BLaER1 (cell line): ENCODE measurements at regions not wholly inside any gene's neighbourhood (a gene's known extent, or its start where the extent isn't known, plus 50 kb on each side); places are given as distances from the start of the nearest gene placed in this dataset.
"Not testable (repeated sequence)": the region's sequence is repeated elsewhere in the genome, so short reads cannot be mapped to it uniquely, and the experiment has no call there.

Source experiments
- H3K27ac ChIP-seq: shearing (Covaris generic); formaldehyde crosslinking; 2 replicates; pipeline ENCODE4 v1.8.1; 2022
- H3K27me3 ChIP-seq: shearing (Covaris generic); formaldehyde crosslinking; 2 replicates; pipeline ENCODE4 v1.8.1; 2022
- H3K36me3 ChIP-seq: shearing (Covaris generic); formaldehyde crosslinking; 2 replicates; pipeline ENCODE4 v1.8.1; 2022
- H3K4me1 ChIP-seq: shearing (Covaris generic); formaldehyde crosslinking; 2 replicates; pipeline ENCODE4 v1.8.1; 2022
- H3K4me2 ChIP-seq: shearing (Covaris generic); formaldehyde crosslinking; 2 replicates; pipeline ENCODE4 v1.8.1; 2022
- H3K4me3 ChIP-seq: shearing (Covaris generic); formaldehyde crosslinking; 2 replicates; pipeline ENCODE4 v1.8.1; 2022
- H3K9ac ChIP-seq: shearing (Covaris generic); formaldehyde crosslinking; 2 replicates; pipeline ENCODE4 v1.8.1; 2022
- H3K9me3 ChIP-seq: shearing (Covaris generic); formaldehyde crosslinking; 2 replicates; pipeline ENCODE4 v1.8.1; 2022
- H4K20me1 ChIP-seq: shearing (Covaris generic); formaldehyde crosslinking; 2 replicates; pipeline ENCODE4 v1.8.1; 2022
- Cebpa-rat ChIP-seq: shearing (Covaris generic); IDR thresholded peaks from 2 replicates; pipeline ENCODE4 v1.8.1; 2022

GRCh38 chr5:100043475-100043874, 491.7 kb upstream of the FAM174A start:
- Histone ChIP-seq H3K4me1 (no peaks in the 10 kb centered on the region), H3K9ac (no peak overlapping the region), H3K36me3 (no peaks in the 10 kb centered on the region), H3K4me3 (no peak overlapping the region), H3K27me3 (no peaks in the 10 kb centered on the region), H4K20me1 (no peaks in the 10 kb centered on the region), H3K27ac (no peak overlapping the region), H3K4me2 (no peak overlapping the region), H3K9me3 (no peaks in the 10 kb centered on the region)
- TF ChIP-seq Cebpa-rat, result no peak

- H3K4me1 ChIP-seq, result no peaks in the 10 kb centered on the region
Observed at GRCh38 chr5:100026606-100027005, 508.6 kb upstream of the FAM174A start.

DNA sequence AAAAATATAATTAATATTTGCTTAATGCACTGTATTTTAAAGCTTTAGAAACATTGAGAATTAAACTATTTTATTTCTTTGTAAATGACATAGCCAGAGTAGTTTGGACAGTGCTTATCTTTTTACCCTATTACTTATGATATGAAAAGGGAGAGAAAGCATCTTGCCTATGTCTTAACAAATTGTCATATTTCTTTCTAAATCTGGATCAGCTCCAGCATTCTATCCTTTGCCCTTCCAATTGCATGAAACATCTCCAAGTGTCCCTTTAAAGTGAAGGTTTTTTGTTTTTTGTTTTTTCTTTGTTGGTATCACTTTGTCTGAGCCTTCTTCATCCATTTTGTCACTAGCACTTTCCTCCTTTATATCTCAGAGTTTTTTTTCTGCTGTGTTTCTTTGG, 511.6 kb upstream of the FAM174A start:
- Histone ChIP-seq H3K27ac (no peak overlapping the region), H3K4me3 (no peak overlapping the region), H3K9me3 (no peaks in the 10 kb centered on the region), H3K36me3 (no peaks in the 10 kb centered on the region), H3K27me3 (no peaks in the 10 kb centered on the region), H3K9ac (no peak overlapping the region), H4K20me1 (no peaks in the 10 kb centered on the region), H3K4me2 (no peak overlapping the region), H3K4me1 (no peaks in the 10 kb centered on the region)
- TF ChIP-seq Cebpa-rat, result no peak

More at GRCh38 chr5:100026606-100027005, 508.6 kb upstream of the FAM174A start:
- no peaks in the 10 kb centered on the region for H3K36me3 ChIP-seq
- H4K20me1 ChIP-seq, result no peaks in the 10 kb centered on the region
- no peaks in the 10 kb centered on the region for H3K27me3 ChIP-seq
- TF ChIP-seq Cebpa-rat, result no peak
- no peak overlapping the region for H3K4me2 ChIP-seq
- no peak overlapping the region for H3K9ac ChIP-seq
- H3K4me3 ChIP-seq, result no peak overlapping the region
- no peaks in the 10 kb centered on the region for H3K9me3 ChIP-seq
- H3K27ac ChIP-seq, result no peak overlapping the region

GRCh38 chr5:100017520-100018262, 517.5 kb upstream of the FAM174A start:
- no peaks in the 10 kb centered on the region for H3K9me3 ChIP-seq
- no peaks in the 10 kb centered on the region for H3K36me3 ChIP-seq
- no peak for TF ChIP-seq Cebpa-rat
- no peak overlapping the region for H3K4me2 ChIP-seq
- H3K27me3 ChIP-seq, result no peaks in the 10 kb centered on the region
- H3K9ac ChIP-seq, result no peak overlapping the region
- H3K27ac ChIP-seq, result no peak overlapping the region
- H4K20me1 ChIP-seq, result no peaks in the 10 kb centered on the region
- no peaks in the 10 kb centered on the region for H3K4me1 ChIP-seq
- no peak overlapping the region for H3K4me3 ChIP-seq

- H3K9me3 ChIP-seq, H3K27ac ChIP-seq: not testable (repeated sequence)
Observed at GRCh38 chr5:100013305-100013704, 521.9 kb upstream of the FAM174A start.

GRCh38 chr5:100011160-100011559, 524.0 kb upstream of the FAM174A start:
- not testable (repeated sequence) for H3K9me3 ChIP-seq, H3K9ac ChIP-seq, H3K27me3 ChIP-seq, H3K4me1 ChIP-seq, H3K27ac ChIP-seq, H3K36me3 ChIP-seq, H4K20me1 ChIP-seq, H3K4me3 ChIP-seq, H3K4me2 ChIP-seq

More at GRCh38 chr5:100013305-100013704, 521.9 kb upstream of the FAM174A start:
- not testable (repeated sequence) for H3K4me3 ChIP-seq, H3K9ac ChIP-seq, H3K4me2 ChIP-seq, H3K27me3 ChIP-seq, H3K36me3 ChIP-seq, H3K4me1 ChIP-seq, H4K20me1 ChIP-seq

DNA sequence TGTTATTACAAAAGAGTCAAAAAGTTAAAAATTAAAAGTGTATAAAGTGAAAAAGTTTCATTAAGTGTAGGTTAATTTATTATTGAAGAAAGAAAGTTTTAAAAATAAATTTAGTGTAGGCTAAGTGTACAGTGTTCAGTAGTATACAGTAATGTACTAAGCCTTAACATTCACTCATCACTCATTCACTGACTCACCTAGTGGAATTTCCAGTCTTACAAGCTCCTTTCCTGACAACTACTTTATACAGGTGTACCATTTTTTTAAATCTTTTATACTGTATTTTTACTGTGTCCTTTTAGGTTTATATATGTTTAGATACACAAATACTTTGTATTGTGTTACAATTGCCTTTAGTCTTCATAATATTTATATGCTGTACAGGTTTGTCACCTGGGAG, 530.2 kb upstream of the FAM174A start:
- no peaks in the 10 kb centered on the region for H3K4me1 ChIP-seq
- H3K27ac ChIP-seq, result no peak overlapping the region
- H3K4me2 ChIP-seq, result no peak overlapping the region
- H3K9ac ChIP-seq, result no peak overlapping the region
- no peak overlapping the region for H3K4me3 ChIP-seq
- TF ChIP-seq Cebpa-rat, result no peak
- no peaks in the 10 kb centered on the region for H4K20me1 ChIP-seq
- no peaks in the 10 kb centered on the region for H3K27me3 ChIP-seq
- H3K9me3 ChIP-seq, result no peaks in the 10 kb centered on the region
- no peaks in the 10 kb centered on the region for H3K36me3 ChIP-seq

DNA sequence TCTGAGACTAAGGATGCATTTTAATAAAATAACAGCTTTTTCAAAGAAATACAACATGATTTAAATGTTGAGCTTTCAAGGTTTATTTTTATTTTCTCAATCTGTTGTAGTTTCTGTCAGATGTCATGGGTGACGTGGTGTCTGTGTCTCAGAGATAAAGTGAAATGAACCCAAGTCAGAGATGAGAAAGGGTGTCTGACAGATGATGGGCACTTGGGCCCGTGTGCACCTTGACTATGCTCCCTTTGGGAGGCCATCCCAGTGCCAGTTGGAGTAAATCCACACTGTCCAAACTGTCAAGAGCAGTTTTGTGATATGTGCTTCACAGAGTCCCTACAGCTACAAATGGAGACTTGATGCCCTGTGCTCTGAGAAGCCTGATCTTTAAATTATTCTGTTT, 536.9 kb upstream of the FAM174A start:
- H3K4me1 ChIP-seq, result no peaks in the 10 kb centered on the region
- H3K9ac ChIP-seq, result no peak overlapping the region
- no peak overlapping the region for H3K27ac ChIP-seq
- H3K9me3 ChIP-seq, result no peaks in the 10 kb centered on the region
- no peaks in the 10 kb centered on the region for H3K36me3 ChIP-seq
- no peaks in the 10 kb centered on the region for H4K20me1 ChIP-seq
- no peaks in the 10 kb centered on the region for H3K27me3 ChIP-seq
- H3K4me2 ChIP-seq, result no peak overlapping the region
- TF ChIP-seq Cebpa-rat, result no peak
- no peak overlapping the region for H3K4me3 ChIP-seq

GRCh38 chr5:99995407-99995806, 539.8 kb upstream of the FAM174A start:
- TF ChIP-seq Cebpa-rat, result no peak
- Histone ChIP-seq H4K20me1 (no peaks in the 10 kb centered on the region), H3K9me3 (no peaks in the 10 kb centered on the region), H3K9ac (no peak overlapping the region), H3K4me2 (no peak overlapping the region), H3K36me3 (no peaks in the 10 kb centered on the region), H3K4me1 (no peaks in the 10 kb centered on the region), H3K4me3 (no peak overlapping the region), H3K27me3 (no peaks in the 10 kb centered on the region), H3K27ac (no peak overlapping the region)

DNA sequence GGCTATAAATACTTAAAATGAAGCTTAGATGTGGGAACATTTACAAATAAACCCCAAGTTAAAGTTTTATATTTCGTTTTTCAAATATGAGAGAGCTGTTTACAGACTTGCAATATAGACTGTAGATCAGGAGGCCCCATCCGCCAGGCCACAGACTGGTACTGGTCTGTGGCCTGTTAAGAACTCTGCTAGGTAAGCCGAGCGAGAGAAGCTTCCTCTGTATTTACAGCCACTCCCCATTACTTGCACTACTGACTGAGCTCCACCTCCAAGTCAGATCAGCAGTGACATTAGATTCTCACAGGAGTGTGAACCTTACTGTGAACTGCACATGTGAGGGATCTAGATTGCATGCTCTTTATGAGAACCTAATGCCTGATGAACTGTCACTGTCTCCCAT, 561.4 kb upstream of the FAM174A start:
- no peak overlapping the region for H3K27ac ChIP-seq
- H3K9ac ChIP-seq, result no peak overlapping the region
- no peak for TF ChIP-seq Cebpa-rat
- no peaks in the 10 kb centered on the region for H3K27me3 ChIP-seq
- no peaks in the 10 kb centered on the region for H3K9me3 ChIP-seq
- H3K36me3 ChIP-seq, result no peaks in the 10 kb centered on the region
- H3K4me1 ChIP-seq, result no peaks in the 10 kb centered on the region
- no peak overlapping the region for H3K4me2 ChIP-seq
- H4K20me1 ChIP-seq, result no peaks in the 10 kb centered on the region
- H3K4me3 ChIP-seq, result no peak overlapping the region

GRCh38 chr5:99955962-99956361, 579.2 kb upstream of the FAM174A start:
- H3K9me3 ChIP-seq, result no peaks in the 10 kb centered on the region
- no peak overlapping the region for H3K4me2 ChIP-seq
- H3K4me3 ChIP-seq, result no peak overlapping the region
- no peaks in the 10 kb centered on the region for H4K20me1 ChIP-seq
- H3K9ac ChIP-seq, result no peak overlapping the region
- no peaks in the 10 kb centered on the region for H3K4me1 ChIP-seq
- H3K36me3 ChIP-seq, result no peaks in the 10 kb centered on the region
- H3K27ac ChIP-seq, result no peak overlapping the region
- TF ChIP-seq Cebpa-rat, result no peak
- no peaks in the 10 kb centered on the region for H3K27me3 ChIP-seq
